Nephron (organoid): ENCODE measurements at regions not wholly inside any gene's neighbourhood (a gene's known extent, or its start where the extent isn't known, plus 50 kb on each side); places are given as distances from the start of the nearest gene placed in this dataset.
A peak's percentile ranks its signal among the peaks of the same experiment; 100 is the strongest.

Experiments
- H3K27ac Mint-ChIP-seq, 3 experiments: 2 replicates each; pipeline ENCODE4 v1.8.0; 2020; ENCODE audit warnings: mixed read lengths in 3 of 3, mild to moderate bottlenecking in 2 of 3, moderate library complexity in 1 of 3
- H3K27me3 Mint-ChIP-seq: 2 replicates; pipeline ENCODE4 v1.8.0; 2021; ENCODE audit warnings: low read depth, mild to moderate bottlenecking, moderate library complexity, mixed read lengths
- H3K36me3 Mint-ChIP-seq: 2 replicates; pipeline ENCODE4 v1.8.0; 2020; ENCODE audit warnings: low read depth, mixed read lengths
- H3K4me1 Mint-ChIP-seq: 2 replicates; pipeline ENCODE4 v1.8.0; 2020; ENCODE audit warnings: mixed read lengths
- H3K4me3 Mint-ChIP-seq, 3 experiments: 2 replicates each; pipeline ENCODE4 v1.8.0; 2020; ENCODE audit warnings: mild to moderate bottlenecking in 3 of 3, mixed read lengths in 3 of 3, moderate library complexity in 2 of 3
- H3K9me3 Mint-ChIP-seq: 2 replicates; pipeline ENCODE4 v1.8.0; 2020; ENCODE audit warnings: mixed read lengths
- CTCF ChIP-seq, 3 experiments: fragments of 200-600 bp; sonication (generic); IDR thresholded peaks; one replicate each; pipeline ENCODE4 v1.5.0; 2021; ENCODE audit warnings: antibody characterized with exemption in 3 of 3; ENCODE audit not compliant: unreplicated experiment in 3 of 3

GRCh38 chr14:43483415-43483814, 1023.7 kb downstream of the FSCB start:
- H3K4me3 Mint-ChIP-seq: no peak overlapping the region

GRCh38 chr14:43481864-43482263, 1025.2 kb downstream of the FSCB start:
- Mint-ChIP-seq H3K9me3 (no peaks in the 10 kb centered on the region), H3K4me3 (no peak overlapping the region), H3K36me3 (no peaks in the 10 kb centered on the region), H3K27me3 (no peaks in the 10 kb centered on the region), H3K4me1 (no peaks in the 10 kb centered on the region), H3K27ac (no peak overlapping the region)
- no peak for TF ChIP-seq CTCF (IDR thresholded peaks at IDR 0.05; ENCODE audit: unreplicated experiment in 3 of 3)

More at GRCh38 chr14:43483415-43483814, 1023.7 kb downstream of the FSCB start:
- Mint-ChIP-seq H3K4me1 (no peaks in the 10 kb centered on the region), H3K9me3 (no peaks in the 10 kb centered on the region), H3K36me3 (no peaks in the 10 kb centered on the region), H3K27me3 (no peaks in the 10 kb centered on the region), H3K27ac (no peak overlapping the region)
- no peak for TF ChIP-seq CTCF (IDR thresholded peaks at IDR 0.05; ENCODE audit: unreplicated experiment in 3 of 3)

- H3K36me3 Mint-ChIP-seq: no peaks in the 10 kb centered on the region
- TF ChIP-seq CTCF (IDR thresholded peaks at IDR 0.05; ENCODE audit: unreplicated experiment in 3 of 3): no peak
- no peaks in the 10 kb centered on the region for H3K9me3 Mint-ChIP-seq
- no peak overlapping the region for H3K4me3 Mint-ChIP-seq
- H3K27ac Mint-ChIP-seq: no peak overlapping the region
- H3K4me1 Mint-ChIP-seq: no peaks in the 10 kb centered on the region
- no peaks in the 10 kb centered on the region for H3K27me3 Mint-ChIP-seq
These were observed 1026.1 kb downstream of the FSCB start for GRCh38 chr14:43480976-43481375.

GRCh38 chr14:43479596-43480195, 1027.4 kb downstream of the FSCB start:
- TF ChIP-seq CTCF (IDR thresholded peaks at IDR 0.05; ENCODE audit: unreplicated experiment in 3 of 3): no peak
- no peaks in the 10 kb centered on the region for H3K4me1 Mint-ChIP-seq
- no peaks in the 10 kb centered on the region for H3K9me3 Mint-ChIP-seq
- H3K27me3 Mint-ChIP-seq: no peaks in the 10 kb centered on the region
- H3K27ac Mint-ChIP-seq: no peak overlapping the region
- H3K4me3 Mint-ChIP-seq: no peak overlapping the region
- no peaks in the 10 kb centered on the region for H3K36me3 Mint-ChIP-seq

GRCh38 chr14:43476822-43477221, 1030.3 kb downstream of the FSCB start:
- Mint-ChIP-seq H3K4me1 (no peaks in the 10 kb centered on the region), H3K4me3 (no peak overlapping the region), H3K9me3 (no peaks in the 10 kb centered on the region), H3K27ac (no peak overlapping the region), H3K36me3 (no peaks in the 10 kb centered on the region), H3K27me3 (no peaks in the 10 kb centered on the region)
- TF ChIP-seq CTCF (IDR thresholded peaks at IDR 0.05; ENCODE audit: unreplicated experiment in 3 of 3): no peak

GRCh38 chr14:43475757-43476156, 1031.3 kb downstream of the FSCB start:
- Mint-ChIP-seq H3K4me1 (no peaks in the 10 kb centered on the region), H3K36me3 (no peaks in the 10 kb centered on the region), H3K27me3 (no peaks in the 10 kb centered on the region), H3K27ac (peak overlapping the region in 1 of 3 experiments; percentile 25), H3K4me3 (no peak overlapping the region), H3K9me3 (no peaks in the 10 kb centered on the region)
- no peak for TF ChIP-seq CTCF (IDR thresholded peaks at IDR 0.05; ENCODE audit: unreplicated experiment in 3 of 3)
